ENCODE measurements at regions not wholly inside any gene's neighbourhood (a gene's known extent, or its start where the extent isn't known, plus 50 kb on each side); places are given as distances from the start of the nearest gene placed in this dataset.

DNA sequence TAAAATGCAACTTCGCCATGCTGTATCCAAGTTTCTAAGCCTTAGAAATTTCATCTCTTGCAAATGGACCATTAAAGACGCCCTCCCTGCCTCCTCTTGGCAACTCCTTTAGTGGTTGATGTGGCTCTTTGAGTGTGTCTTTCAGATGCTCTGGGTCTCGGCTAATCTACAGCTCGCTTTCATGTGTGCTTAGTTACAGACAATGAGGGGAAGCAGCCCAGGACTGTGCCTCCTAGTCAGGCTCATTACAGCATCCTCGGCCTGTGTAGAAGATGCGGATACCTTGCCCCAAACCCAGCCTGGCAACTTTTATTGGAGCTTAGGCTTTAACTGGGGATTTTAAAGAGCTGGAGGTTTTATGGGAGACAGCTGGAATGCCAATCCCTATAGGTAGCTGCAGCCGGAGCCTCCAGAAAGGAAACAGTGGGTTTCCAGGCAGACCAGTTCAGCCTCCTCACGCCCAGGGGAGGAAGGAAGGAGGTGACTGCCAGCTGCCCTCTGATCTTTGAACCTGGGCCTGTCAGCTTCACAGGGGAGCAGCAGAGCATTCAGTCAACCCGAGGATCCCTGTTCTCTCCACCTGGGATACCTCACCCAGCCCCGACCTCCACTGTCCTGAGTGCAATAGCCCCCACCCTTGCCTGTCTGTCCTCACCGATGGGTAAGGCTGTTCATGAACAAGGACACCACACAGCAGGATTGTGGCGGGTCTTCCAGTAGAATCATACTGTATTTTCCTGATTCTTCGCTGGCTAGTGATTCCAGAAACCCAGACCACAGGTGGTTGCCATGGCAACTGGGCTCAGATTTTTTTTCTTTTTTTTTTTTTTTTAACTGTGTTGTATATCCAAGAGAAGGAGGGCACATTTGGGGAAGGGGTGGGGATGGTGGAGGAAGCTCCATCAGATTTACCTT, 638.5 kb downstream of the MED13L start:
- H3K9me3 ChIP-seq, result no peaks in the 10 kb centered on the region
- H3K27me3 ChIP-seq, result no peaks in the 10 kb centered on the region
- no peak for TF ChIP-seq CTCF (IDR thresholded peaks at IDR 0.05 in 4 of 5, conservative IDR thresholded peaks at IDR 0.05 in 1 of 5)
- TF ChIP-seq POLR2A (IDR thresholded peaks at IDR 0.05), result no peak
- no peak for ATAC-seq
- no peak overlapping the region for H3K4me3 ChIP-seq
- DNase-seq, result no peak
- no peak overlapping the region for H3K27ac ChIP-seq
- H3K36me3 ChIP-seq, result no peaks in the 10 kb centered on the region
- intact Hi-C loops (cut with DNase I; ENCODE audit: low total_unique reads) (no loop called here), in situ Hi-C loops (cut with MboI; ENCODE audit: low sequenced_read_pairs in 4 of 4) (no loop called here)
- H3K4me1 ChIP-seq, result no peaks in the 10 kb centered on the region

DNA sequence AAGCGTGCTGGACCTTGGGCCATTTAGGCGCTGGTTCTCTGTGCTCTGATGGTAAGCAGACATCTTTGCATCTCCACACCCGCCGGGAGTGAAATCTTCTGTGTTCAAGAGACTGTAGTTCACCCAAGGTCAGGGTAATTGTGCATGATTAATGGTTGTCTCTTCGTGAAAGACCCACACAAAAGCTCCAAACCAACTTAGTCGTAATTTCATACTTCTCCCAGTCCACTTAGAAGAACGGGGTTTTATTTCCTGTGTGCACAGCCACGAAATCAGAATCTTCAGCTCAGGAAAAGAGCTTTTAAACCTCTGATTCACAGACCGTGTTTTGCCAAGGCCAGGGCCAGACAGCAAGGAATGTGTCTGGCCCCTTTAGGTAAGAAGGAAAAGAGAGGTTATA, 640.9 kb downstream of the MED13L start:
- ATAC-seq, result no peak
- intact Hi-C loops (cut with DNase I; ENCODE audit: low total_unique reads), result no loop called here

GRCh38 chr12:115632308-115632707, 645.2 kb downstream of the MED13L start:
- ATAC-seq (no peak), DNase-seq (no peak)
- in situ Hi-C loops (cut with MboI; ENCODE audit: low sequenced_read_pairs in 4 of 4) (no loop called here), intact Hi-C loops (cut with DNase I; ENCODE audit: low total_unique reads) (loop anchor here (2.0 kb wide), 1 partner anchor 964 kb away; no protein-coding TSS in a partner anchor)
- Histone ChIP-seq H3K9me3 (no peaks in the 10 kb centered on the region), H3K4me3 (no peak overlapping the region), H3K27me3 (peaks cover 0 to under 1% (median 0%) of the 10 kb centered on the region in 3 donors), H3K36me3 (no peaks in the 10 kb centered on the region), H3K27ac (no peak overlapping the region), H3K4me1 (no peaks in the 10 kb centered on the region)
- TF ChIP-seq CTCF (IDR thresholded peaks at IDR 0.05 in 4 of 5, conservative IDR thresholded peaks at IDR 0.05 in 1 of 5) (peak in 4 of 5 experiments; percentile 11 to 42 (median 20)), POLR2A (IDR thresholded peaks at IDR 0.05) (no peak)

More for the DNA sequence above, 640.9 kb downstream of the MED13L start:
- DNase-seq, result no peak
- Histone ChIP-seq H3K4me3 (no peak overlapping the region), H3K27me3 (no peaks in the 10 kb centered on the region), H3K36me3 (no peaks in the 10 kb centered on the region), H3K9me3 (no peaks in the 10 kb centered on the region), H3K4me1 (no peaks in the 10 kb centered on the region), H3K27ac (no peak overlapping the region)
- in situ Hi-C loops (cut with MboI; ENCODE audit: low sequenced_read_pairs in 4 of 4), result no loop called here
- TF ChIP-seq POLR2A (IDR thresholded peaks at IDR 0.05) (no peak), CTCF (IDR thresholded peaks at IDR 0.05 in 4 of 5, conservative IDR thresholded peaks at IDR 0.05 in 1 of 5) (no peak)

GRCh38 chr12:115630136-115630535, 647.4 kb downstream of the MED13L start:
- in situ Hi-C loops (cut with MboI; ENCODE audit: low sequenced_read_pairs in 4 of 4) (no loop called here), intact Hi-C loops (cut with DNase I; ENCODE audit: low total_unique reads) (no loop called here)
- Histone ChIP-seq H3K27me3 (peaks cover 0 to 4% (median 0%) of the 10 kb centered on the region in 3 donors), H3K4me3 (no peak overlapping the region), H3K36me3 (no peaks in the 10 kb centered on the region), H3K9me3 (no peaks in the 10 kb centered on the region), H3K4me1 (no peaks in the 10 kb centered on the region), H3K27ac (no peak overlapping the region)
- TF ChIP-seq CTCF (IDR thresholded peaks at IDR 0.05 in 4 of 5, conservative IDR thresholded peaks at IDR 0.05 in 1 of 5) (no peak), POLR2A (IDR thresholded peaks at IDR 0.05) (no peak)
- no peak for ATAC-seq
- no peak for DNase-seq

All from gastrocnemius medialis (tissue), 4 donors.